ENCODE measurements at regions not wholly inside any gene's neighbourhood (a gene's known extent, or its start where the extent isn't known, plus 50 kb on each side); places are given as distances from the start of the nearest gene placed in this dataset.
"Not testable (repeated sequence)": the region's sequence is repeated elsewhere in the genome, so short reads cannot be mapped to it uniquely, and the experiment has no call there.

GRCh38 chr11:100584201-100584985, 102.7 kb upstream of the ARHGAP42 start:
- no peak for DNase-seq

GRCh38 chr11:100585728-100586127, 101.4 kb upstream of the ARHGAP42 start:
- DNase-seq, result no peak

GRCh38 chr11:100586361-100587101, 100.6 kb upstream of the ARHGAP42 start:
- DNase-seq, result no peak

- no peak for DNase-seq
Observed at GRCh38 chr11:100592619-100593260, 94.3 kb upstream of the ARHGAP42 start.

- DNase-seq, result no peak
Observed at GRCh38 chr11:100593291-100593690, 93.8 kb upstream of the ARHGAP42 start.

GRCh38 chr11:100594320-100594719, 92.8 kb upstream of the ARHGAP42 start:
- DNase-seq, result no peak

- DNase-seq, result no peak
Observed at GRCh38 chr11:100600941-100601340, 86.1 kb upstream of the ARHGAP42 start.

- no peak for DNase-seq
Observed at GRCh38 chr11:100602716-100603115, 84.4 kb upstream of the ARHGAP42 start.

- DNase-seq, result not testable (repeated sequence)
Observed at GRCh38 chr11:100607761-100608160, 79.3 kb upstream of the ARHGAP42 start.

GRCh38 chr11:100612766-100613165, 74.3 kb upstream of the ARHGAP42 start:
- DNase-seq, result no peak

- no peak for DNase-seq
Observed at GRCh38 chr11:100618914-100619313, 68.2 kb upstream of the ARHGAP42 start.

- no peak for DNase-seq
Observed at GRCh38 chr11:100619484-100619883, 67.6 kb upstream of the ARHGAP42 start.

GRCh38 chr11:100622404-100622803, 64.7 kb upstream of the ARHGAP42 start:
- no peak for DNase-seq

- DNase-seq, result no peak
Observed at GRCh38 chr11:100624346-100624745, 62.7 kb upstream of the ARHGAP42 start.

GRCh38 chr11:100625041-100625440, 62.0 kb upstream of the ARHGAP42 start:
- DNase-seq, result no peak

- DNase-seq, result no peak
Observed at GRCh38 chr11:100629671-100630070, 57.4 kb upstream of the ARHGAP42 start.

- DNase-seq, result no peak
Observed at GRCh38 chr11:100630898-100631297, 56.2 kb upstream of the ARHGAP42 start.

- no peak for DNase-seq
Observed at GRCh38 chr11:100631316-100631715, 55.8 kb upstream of the ARHGAP42 start.

- peak; percentile 32 to 64 for DNase-seq
Observed at GRCh38 chr11:100632941-100633452, 54.1 kb upstream of the ARHGAP42 start.

- no peak for DNase-seq
Observed at GRCh38 chr11:100635194-100635593, 51.9 kb upstream of the ARHGAP42 start.

GRCh38 chr11:100636536-100636935, 50.6 kb upstream of the ARHGAP42 start:
- no peak for DNase-seq
